Mucosa of descending colon (tissue), 3 donors: ENCODE measurements at regions not wholly inside any gene's neighbourhood (a gene's known extent, or its start where the extent isn't known, plus 50 kb on each side); places are given as distances from the start of the nearest gene placed in this dataset.

Experiments used
- ATAC-seq: fragments of 200-7000 bp; cut with Tn5 transposase; one replicate; pipeline ENCODE4 v1.9.1; 2020; ENCODE audit warnings: mild to moderate bottlenecking, moderate library complexity
- DNase-seq, 3 donors: peaks; one replicate each; pipeline ENCODE4 v3.0.0-alpha.2; 2020
- H3K36me3 ChIP-seq: fragments of 200-600 bp; one replicate; pipeline ENCODE4 v1.8.0; 2021; ENCODE audit warnings: low read depth, mild to moderate bottlenecking
- H3K4me1 ChIP-seq: fragments of 200-600 bp; one replicate; pipeline ENCODE4 v1.8.0; 2021; ENCODE audit warnings: low read depth, mild to moderate bottlenecking
- H3K4me3 ChIP-seq: fragments of 200-600 bp; one replicate; pipeline ENCODE4 v1.8.0; 2021; ENCODE audit warnings: mild to moderate bottlenecking
- H3K9me3 ChIP-seq: fragments of 200-600 bp; one replicate; pipeline ENCODE4 v1.8.0; 2021; ENCODE audit warnings: mild to moderate bottlenecking
- CTCF ChIP-seq: fragments of 200-600 bp; IDR thresholded peaks from one replicate; pipeline ENCODE4 v1.8.0; 2022; ENCODE audit warnings: antibody characterized with exemption, mild to moderate bottlenecking
- intact Hi-C, 2 donors: fragments of 100-400 bp; cut with DNase I in 1 of 2; cut with micrococcal nuclease in 1 of 2; formaldehyde crosslinking; loops; one replicate each; pipeline versions ENCODE4 v1.11.0 to v1.11.1; 2022; cut with DNase I, micrococcal nuclease
- donor health status: DM: no; HTN: no; CAD: no; lungs with moderate emphysema.
- donor health status: DM: no; HTN: no; CAD: no.
- donor health status: DM: no; HTN: yes; CAD: no.

GRCh38 chr7:132072873-132073272 lies 503.4 kb downstream of the PLXNA4 start:
- intact Hi-C loops: no loop called here
- H3K36me3 ChIP-seq: no peaks in the 10 kb centered on the region
- no peak overlapping the region for H3K4me3 ChIP-seq
- DNase-seq: no peak
- no peak for TF ChIP-seq CTCF
- H3K9me3 ChIP-seq: no peaks in the 10 kb centered on the region
- no peak for ATAC-seq
- no peaks in the 10 kb centered on the region for H3K4me1 ChIP-seq

GRCh38 chr7:132072165-132072564 lies 504.1 kb downstream of the PLXNA4 start:
- DNase-seq: no peak
- Histone ChIP-seq H3K4me1 (no peaks in the 10 kb centered on the region), H3K36me3 (no peaks in the 10 kb centered on the region), H3K9me3 (no peaks in the 10 kb centered on the region), H3K4me3 (no peak overlapping the region)
- intact Hi-C loops: no loop called here
- no peak for TF ChIP-seq CTCF
- no peak for ATAC-seq

GRCh38 chr7:132069306-132069705 lies 507.0 kb downstream of the PLXNA4 start:
- Histone ChIP-seq H3K4me1 (no peaks in the 10 kb centered on the region), H3K4me3 (no peak overlapping the region), H3K36me3 (no peaks in the 10 kb centered on the region), H3K9me3 (no peaks in the 10 kb centered on the region)
- DNase-seq (no peak), ATAC-seq (no peak)
- no peak for TF ChIP-seq CTCF
- intact Hi-C loops: no loop called here

GRCh38 chr7:132066761-132067171 lies 509.5 kb downstream of the PLXNA4 start:
- no peak for DNase-seq
- ATAC-seq: no peak
- intact Hi-C loops: no loop called here
- TF ChIP-seq CTCF: no peak
- H3K4me3 ChIP-seq: no peak overlapping the region
- no peaks in the 10 kb centered on the region for H3K9me3 ChIP-seq
- H3K36me3 ChIP-seq: no peaks in the 10 kb centered on the region
- H3K4me1 ChIP-seq: no peaks in the 10 kb centered on the region

GRCh38 chr7:132065989-132066603 lies 509.7 kb upstream of the PODXL start:
- Histone ChIP-seq H3K4me3 (no peak overlapping the region), H3K36me3 (no peaks in the 10 kb centered on the region), H3K4me1 (no peaks in the 10 kb centered on the region), H3K9me3 (no peaks in the 10 kb centered on the region)
- DNase-seq: no peak
- TF ChIP-seq CTCF: no peak
- intact Hi-C loops: no loop called here
- no peak for ATAC-seq
